ENCODE measurements at regions not wholly inside any gene's neighbourhood (a gene's known extent, or its start where the extent isn't known, plus 50 kb on each side); places are given as distances from the start of the nearest gene placed in this dataset.
A peak's percentile ranks its signal among the peaks of the same experiment; 100 is the strongest.

DNA sequence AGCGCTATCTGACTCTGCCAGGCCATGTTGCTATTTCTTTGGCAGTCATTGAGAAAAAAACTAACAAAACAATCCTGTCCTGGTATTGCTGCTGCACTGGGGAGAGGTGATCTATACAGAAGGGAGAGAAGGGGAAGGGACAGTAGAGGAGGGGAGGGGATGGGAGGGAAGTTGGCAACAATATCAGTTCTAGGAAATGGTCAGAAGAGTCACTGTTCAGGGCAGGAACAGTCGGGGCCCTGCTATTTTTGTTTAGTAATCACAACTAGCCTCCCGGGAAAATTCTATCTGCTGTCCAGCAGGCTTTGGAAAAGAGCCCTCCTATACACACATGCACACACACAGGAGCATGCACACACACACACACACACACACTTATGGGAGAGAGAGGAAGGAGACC lies 142.3 kb upstream of the CARMIL1 start:
- ChIA-PET POLR2A (no interaction called here), RAD21 (ENCODE audit: unreplicated experiment) (interaction anchor here (0.7 kb wide), 1 partner anchor 110 kb away, joined by 3 read pairs; no protein-coding TSS in a partner anchor), CTCF (no interaction called here), SMC1A (ENCODE audit: uncharacterized antibody, unreplicated experiment) (interaction anchor here (1.0 to 1.6 kb wide), 2 partner anchors 10 to 95 kb away, joined by 4 to 6 read pairs; no protein-coding TSS in a partner anchor)
- H3K4me3 ChIP-seq, result peak overlapping the region; percentile 74
- ATAC-seq, result peak; percentile 21
- H3K9me3 ChIP-seq (replicated peaks; ENCODE audit: control insufficient read depth, insufficient read depth, low read length), result peaks cover 11% of the 10 kb centered on the region
- peaks cover 9% of the 10 kb centered on the region for H3K79me2 ChIP-seq (ENCODE audit: control insufficient read depth, insufficient read depth, low read length)
- BruUV-seq (replicated peaks), result no TSS peak
- peak overlapping the region; percentile 95 for H3K4me2 ChIP-seq (ENCODE audit: control insufficient read depth, insufficient read depth)
- peak overlapping the region; percentile 74 for H3K9ac ChIP-seq (ENCODE audit: control insufficient read depth, insufficient read depth, low read length)
- H4K20me1 ChIP-seq (ENCODE audit: control insufficient read depth, insufficient read depth), result no peaks in the 10 kb centered on the region
- H3K27ac ChIP-seq (ENCODE audit: control insufficient read depth, insufficient read depth), result peak overlapping the region; percentile 98
- no peaks in the 10 kb centered on the region for H3K36me3 ChIP-seq (ENCODE audit: control insufficient read depth in 2 of 2, insufficient read depth in 2 of 2, low read length in 1 of 2)
- peak overlapping the region; percentile 66 for H2AFZ ChIP-seq (ENCODE audit: control insufficient read depth, low read depth, low read length)
- no peak for DNase-seq (ENCODE audit: low read depth, low spot score)
- H3K27me3 ChIP-seq (replicated peaks in 1 of 2; ENCODE audit: control insufficient read depth in 2 of 2, insufficient read depth in 2 of 2, low read length in 1 of 2), result no peaks in the 10 kb centered on the region
- FAIRE-seq, result no peak
- 14% methylated on average over 3 of the region's 3 CpGs for WGBS (ENCODE audit: insufficient coverage, insufficient replicate concordance, low lambda C conversion rate, missing lambda C conversion rate)
- intact Hi-C loops (cut with micrococcal nuclease; ENCODE audit: unreplicated experiment) (loop anchor here (10.0 kb wide), 1 partner anchor 202 kb away; the partner anchor contains the start of gene RIPOR2), in situ Hi-C loops (cut with MboI) (no loop called here)
- H3K4me1 ChIP-seq (ENCODE audit: control insufficient read depth, insufficient read depth, low read length), result peaks cover 7% of the 10 kb centered on the region
- no peak for TF ChIP-seq MEF2B (IDR thresholded peaks at IDR 0.05; ENCODE audit: partially characterized antibody, poor library complexity, severe bottlenecking)
- TF ChIP-seq, protein P1, sequence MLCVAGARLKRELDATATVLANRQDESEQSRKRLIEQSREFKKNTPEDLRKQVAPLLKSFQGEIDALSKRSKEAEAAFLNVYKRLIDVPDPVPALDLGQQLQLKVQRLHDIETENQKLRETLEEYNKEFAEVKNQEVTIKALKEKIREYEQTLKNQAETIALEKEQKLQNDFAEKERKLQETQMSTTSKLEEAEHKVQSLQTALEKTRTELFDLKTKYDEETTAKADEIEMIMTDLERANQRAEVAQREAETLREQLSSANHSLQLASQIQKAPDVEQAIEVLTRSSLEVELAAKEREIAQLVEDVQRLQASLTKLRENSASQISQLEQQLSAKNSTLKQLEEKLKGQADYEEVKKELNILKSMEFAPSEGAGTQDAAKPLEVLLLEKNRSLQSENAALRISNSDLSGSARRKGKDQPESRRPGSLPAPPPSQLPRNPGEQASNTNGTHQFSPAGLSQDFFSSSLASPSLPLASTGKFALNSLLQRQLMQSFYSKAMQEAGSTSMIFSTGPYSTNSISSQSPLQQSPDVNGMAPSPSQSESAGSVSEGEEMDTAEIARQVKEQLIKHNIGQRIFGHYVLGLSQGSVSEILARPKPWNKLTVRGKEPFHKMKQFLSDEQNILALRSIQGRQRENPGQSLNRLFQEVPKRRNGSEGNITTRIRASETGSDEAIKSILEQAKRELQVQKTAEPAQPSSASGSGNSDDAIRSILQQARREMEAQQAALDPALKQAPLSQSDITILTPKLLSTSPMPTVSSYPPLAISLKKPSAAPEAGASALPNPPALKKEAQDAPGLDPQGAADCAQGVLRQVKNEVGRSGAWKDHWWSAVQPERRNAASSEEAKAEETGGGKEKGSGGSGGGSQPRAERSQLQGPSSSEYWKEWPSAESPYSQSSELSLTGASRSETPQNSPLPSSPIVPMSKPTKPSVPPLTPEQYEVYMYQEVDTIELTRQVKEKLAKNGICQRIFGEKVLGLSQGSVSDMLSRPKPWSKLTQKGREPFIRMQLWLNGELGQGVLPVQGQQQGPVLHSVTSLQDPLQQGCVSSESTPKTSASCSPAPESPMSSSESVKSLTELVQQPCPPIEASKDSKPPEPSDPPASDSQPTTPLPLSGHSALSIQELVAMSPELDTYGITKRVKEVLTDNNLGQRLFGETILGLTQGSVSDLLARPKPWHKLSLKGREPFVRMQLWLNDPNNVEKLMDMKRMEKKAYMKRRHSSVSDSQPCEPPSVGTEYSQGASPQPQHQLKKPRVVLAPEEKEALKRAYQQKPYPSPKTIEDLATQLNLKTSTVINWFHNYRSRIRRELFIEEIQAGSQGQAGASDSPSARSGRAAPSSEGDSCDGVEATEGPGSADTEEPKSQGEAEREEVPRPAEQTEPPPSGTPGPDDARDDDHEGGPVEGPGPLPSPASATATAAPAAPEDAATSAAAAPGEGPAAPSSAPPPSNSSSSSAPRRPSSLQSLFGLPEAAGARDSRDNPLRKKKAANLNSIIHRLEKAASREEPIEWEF (IDR thresholded peaks at IDR 0.05; ENCODE audit: insufficient replicate concordance, low read depth, low read length), result no peak
- TF ChIP-seq TAF1 (IDR thresholded peaks at IDR 0.05; ENCODE audit: borderline replicate concordance, low read depth, low read length), result 0 out of 2 replicates have a peak, but pooled peaks have one; percentile 20
- no peak for TF ChIP-seq ZBED1 (IDR thresholded peaks at IDR 0.05; ENCODE audit: borderline replicate concordance)
- TF ChIP-seq NFIC (IDR thresholded peaks at IDR 0.05; ENCODE audit: low read depth, low read length), result no peak

All from GM12878 (cell line).